Ovary (tissue), 7 donors: ENCODE measurements at regions not wholly inside any gene's neighbourhood (a gene's known extent, or its start where the extent isn't known, plus 50 kb on each side); places are given as distances from the start of the nearest gene placed in this dataset.

ENCODE experiments used
- DNase-seq, 5 donors: peaks; one replicate each; pipeline ENCODE4 v3.0.0-alpha.2; 2019 to 2020
- H3K27ac ChIP-seq, 2 donors: fragments of 200-600 bp; one replicate each; pipeline versions ENCODE4 v1.5.1 to v1.8.0; 2019 to 2022
- H3K27me3 ChIP-seq: fragments of 200-600 bp; one replicate; pipeline ENCODE4 v1.8.0; 2022
- H3K36me3 ChIP-seq: fragments of 200-600 bp; sonication (generic); one replicate; pipeline ENCODE4 v1.5.1; 2019
- H3K4me1 ChIP-seq: one replicate; pipeline ENCODE4 v1.8.1; 2013; ENCODE audit warnings: mild to moderate bottlenecking, moderate library complexity; ENCODE audit not compliant: insufficient read depth
- H3K4me3 ChIP-seq: fragments of 200-600 bp; sonication (generic); one replicate; pipeline ENCODE4 v1.5.1; 2017
- H3K9me3 ChIP-seq, 2 donors: fragments of 200-600 bp in 1 of 2; sonication (generic) in 1 of 2; one replicate each; pipeline versions ENCODE4 v1.5.1 to v1.8.1; 2013 to 2019; ENCODE audit warnings: mild to moderate bottlenecking in 1 of 2, moderate library complexity in 1 of 2
- CTCF ChIP-seq, 3 donors: fragments of 450-650 bp in 2 of 3; fragments of 200-600 bp in 1 of 3; IDR thresholded peaks; one replicate each; pipeline versions ENCODE4 v1.5.1 to v1.8.0; 2016 to 2022; ENCODE audit warnings: antibody characterized with exemption in 3 of 3, mild to moderate bottlenecking in 1 of 3
- EP300 ChIP-seq: sonication (generic); formaldehyde crosslinking; IDR thresholded peaks from one replicate; pipeline ENCODE4 v1.6.1; 2017; ENCODE audit warnings: antibody characterized with exemption
- POLR2A ChIP-seq: fragments of 450-650 bp; IDR thresholded peaks from one replicate; pipeline ENCODE4 v1.6.1; 2017; ENCODE audit warnings: antibody characterized with exemption, mild to moderate bottlenecking, moderate library complexity
- WGBS, 3 donors: extraction: QIAGEN DNeasy Blood & Tissue Kit in 1 of 3; methylation state at CpG; one replicate each; pipeline versions ENCODE4 v1.1.5 to v1.1.7; 2013 to 2017; 5-methylcytosine and 5-hydroxymethylcytosine counted together
- intact Hi-C, 4 donors: fragments of 100-400 bp; cut with DNase I; formaldehyde crosslinking; loops; one replicate each; pipeline versions ENCODE4 v1.11.0 to v1.15.1; 2022 to 2023
- donor health status: DM: no; HTN: no; CAD: no; lungs with moderate emphysema.
- donor health status: DM: no; HTN: no; CAD: no.
- donor health status: Bipolar disorder and iron deficiency.
- donor health status: DM: no; HTN: no; CAD: no.
- donor health status: DM: yes; HTN: yes; CAD: no.

- intact Hi-C loops = no loop called here
- H3K4me3 ChIP-seq = no peak overlapping the region
- DNase-seq = peak in 1 of 5 donors; percentile 5
- TF ChIP-seq CTCF (IDR thresholded peaks at IDR 0.05) (no peak), EP300 (no peak), POLR2A (no peak)
- no peaks in the 10 kb centered on the region for H3K4me1 ChIP-seq
- no peaks in the 10 kb centered on the region for H3K9me3 ChIP-seq
- WGBS, 3 donors = 59 to 66% (median 59%) methylated on average over 22 of the region's 22 CpGs
- no peaks in the 10 kb centered on the region for H3K36me3 ChIP-seq
- H3K27ac ChIP-seq = no peak overlapping the region
- no peaks in the 10 kb centered on the region for H3K27me3 ChIP-seq
Measured at GRCh38 chr4:8701126-8702019, 108.8 kb downstream of the CPZ start.

DNA sequence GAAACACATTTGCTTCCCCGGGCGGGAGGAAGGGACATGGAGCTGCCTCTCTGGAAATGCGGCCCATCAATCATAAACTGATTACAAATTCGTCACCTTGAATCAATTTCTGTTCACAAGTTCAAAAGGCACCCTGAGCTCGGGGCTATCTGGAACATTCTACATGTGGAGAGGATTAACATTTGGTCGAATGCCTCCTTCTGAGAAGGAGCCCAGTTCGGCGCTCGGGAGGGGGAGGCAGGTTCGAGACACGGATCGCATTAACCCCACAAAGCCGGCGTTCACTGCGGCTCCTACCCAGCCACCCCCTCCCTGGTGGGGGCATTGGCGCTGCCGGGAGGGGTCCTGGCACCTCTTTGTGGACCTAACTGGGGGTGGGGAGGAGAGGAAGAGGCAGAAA is 108.0 kb downstream of the CPZ start:
- TF ChIP-seq EP300 (no peak), POLR2A (no peak), CTCF (IDR thresholded peaks at IDR 0.05) (no peak)
- no peaks in the 10 kb centered on the region for H3K36me3 ChIP-seq
- H3K4me3 ChIP-seq = no peak overlapping the region
- no peaks in the 10 kb centered on the region for H3K4me1 ChIP-seq
- no peak overlapping the region for H3K27ac ChIP-seq
- DNase-seq = peak in 1 of 5 donors; percentile 2
- H3K9me3 ChIP-seq = no peaks in the 10 kb centered on the region
- intact Hi-C loops = no loop called here
- WGBS, 3 donors = 24 to 32% (median 30%) methylated on average over 17 of the region's 17 CpGs
- H3K27me3 ChIP-seq = no peaks in the 10 kb centered on the region

DNA sequence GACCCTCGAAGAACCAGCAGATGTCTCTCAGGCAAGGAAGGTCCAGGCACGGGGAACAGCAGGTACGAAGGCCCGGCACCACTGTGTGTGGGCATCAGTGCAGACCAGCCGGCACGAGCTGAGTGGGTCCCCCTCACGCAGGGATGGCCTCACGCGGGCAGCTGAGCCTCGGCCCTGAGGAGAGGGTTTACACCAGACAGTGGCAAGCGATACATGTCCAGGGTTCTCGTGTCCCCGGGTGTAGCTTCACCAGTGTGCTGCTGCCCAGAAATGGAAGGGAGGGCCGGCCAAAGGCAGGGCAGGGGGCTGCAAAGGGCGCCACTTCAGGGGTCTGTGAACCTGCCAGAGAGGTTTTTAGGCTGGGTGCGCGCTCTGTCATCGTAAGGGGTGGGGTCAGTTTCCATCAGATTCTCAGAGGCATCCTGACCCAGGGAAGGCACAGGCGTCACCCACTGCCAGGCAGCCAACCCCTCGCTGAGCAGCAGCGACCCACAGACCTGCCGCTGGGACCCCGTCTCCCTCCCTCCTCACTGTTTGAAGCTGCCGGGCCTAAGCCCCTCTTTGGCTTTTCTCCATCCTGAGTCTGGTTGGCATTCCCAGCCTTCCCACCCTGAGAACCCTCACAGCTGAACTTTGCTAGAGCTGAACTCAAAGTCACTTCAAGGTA is 107.0 kb downstream of the CPZ start:
- intact Hi-C loops = no loop called here
- WGBS, 3 donors = 83 to 85% (median 84%) methylated on average over 21 to 24 of the region's 24 CpGs
- no peaks in the 10 kb centered on the region for H3K27me3 ChIP-seq
- DNase-seq = peak in 2 of 5 donors; percentile 7 to 10
- no peak overlapping the region for H3K4me3 ChIP-seq
- H3K36me3 ChIP-seq = no peaks in the 10 kb centered on the region
- TF ChIP-seq CTCF (IDR thresholded peaks at IDR 0.05) = no peak
- no peak for TF ChIP-seq POLR2A
- TF ChIP-seq EP300 = no peak
- H3K27ac ChIP-seq = no peak overlapping the region
- no peaks in the 10 kb centered on the region for H3K9me3 ChIP-seq
- no peaks in the 10 kb centered on the region for H3K4me1 ChIP-seq

- Histone ChIP-seq H3K36me3 (no peaks in the 10 kb centered on the region), H3K27me3 (no peaks in the 10 kb centered on the region), H3K9me3 (no peaks in the 10 kb centered on the region), H3K4me3 (no peak overlapping the region), H3K4me1 (no peaks in the 10 kb centered on the region), H3K27ac (no peak overlapping the region)
- no peak for DNase-seq
- 63 to 72% (median 65%) methylated on average over 4 of the region's 4 CpGs for WGBS, 3 donors
- intact Hi-C loops = no loop called here
- TF ChIP-seq CTCF (IDR thresholded peaks at IDR 0.05) (no peak), EP300 (no peak), POLR2A (no peak)
Measured at GRCh38 chr4:8699063-8699385, 106.5 kb downstream of the CPZ start.
